ENCODE measurements at regions not wholly inside any gene's neighbourhood (a gene's known extent, or its start where the extent isn't known, plus 50 kb on each side); places are given as distances from the start of the nearest gene placed in this dataset.

- TF ChIP-seq CTCF (IDR thresholded peaks at IDR 0.05 in 8 of 11, conservative IDR thresholded peaks at IDR 0.05 in 3 of 11) (no peak), POLR2AphosphoS5 (IDR thresholded peaks at IDR 0.05) (no peak), POLR2A (IDR thresholded peaks at IDR 0.05) (no peak)
Observed at GRCh38 chr9:81767921-81768320, 78.6 kb upstream of the TLE1 start.
